Skeletal muscle tissue (tissue), 3 donors: ENCODE measurements at regions not wholly inside any gene's neighbourhood (a gene's known extent, or its start where the extent isn't known, plus 50 kb on each side); places are given as distances from the start of the nearest gene placed in this dataset.

Source experiments
- H3K27ac ChIP-seq: one replicate; pipeline ENCODE4 v1.7.0; 2013; ENCODE audit warnings: mild to moderate bottlenecking, low read depth, low read length, inconsistent platforms
- H3K27me3 ChIP-seq, 3 donors: one replicate each; pipeline ENCODE4 v1.7.0; 2013; ENCODE audit warnings: low read length in 3 of 3; ENCODE audit not compliant: control insufficient read depth in 3 of 3, insufficient read depth in 3 of 3
- H3K36me3 ChIP-seq, 3 donors: one replicate each; pipeline ENCODE4 v1.7.0; 2013; ENCODE audit warnings: low read length in 3 of 3; ENCODE audit not compliant: control insufficient read depth in 3 of 3, insufficient read depth in 3 of 3
- H3K4me1 ChIP-seq, 3 donors: one replicate each; pipeline ENCODE4 v1.7.0; 2013; ENCODE audit warnings: low read length in 3 of 3, mild to moderate bottlenecking in 3 of 3; ENCODE audit not compliant: control insufficient read depth in 3 of 3, insufficient read depth in 3 of 3
- H3K4me3 ChIP-seq, 3 donors: one replicate each; pipeline ENCODE4 v1.7.0; 2013; ENCODE audit warnings: low read length in 3 of 3
- H3K9ac ChIP-seq, 3 donors: one replicate each; pipeline ENCODE4 v1.7.0; 2013; ENCODE audit warnings: low read length in 3 of 3, mild to moderate bottlenecking in 3 of 3, moderate library complexity in 2 of 3, low read depth in 1 of 3
- H3K9me3 ChIP-seq, 3 donors: one replicate each; pipeline ENCODE4 v1.7.0; 2013; ENCODE audit warnings: low read length in 3 of 3; ENCODE audit not compliant: control insufficient read depth in 3 of 3
- donor health status: Osteomylitis.

- H3K9me3 ChIP-seq, result no peaks in the 10 kb centered on the region
- H3K4me1 ChIP-seq, result no peaks in the 10 kb centered on the region
- H3K36me3 ChIP-seq, result no peaks in the 10 kb centered on the region
- no peak overlapping the region for H3K27ac ChIP-seq
- H3K4me3 ChIP-seq, result no peak overlapping the region
- no peaks in the 10 kb centered on the region for H3K27me3 ChIP-seq
- no peak overlapping the region for H3K9ac ChIP-seq
Measured at GRCh38 chr12:91857813-91858542, 287.7 kb downstream of the BTG1 start.

- H3K9ac ChIP-seq, result no peak overlapping the region
- no peaks in the 10 kb centered on the region for H3K36me3 ChIP-seq
- no peaks in the 10 kb centered on the region for H3K4me1 ChIP-seq
- H3K4me3 ChIP-seq, result no peak overlapping the region
- no peak overlapping the region for H3K27ac ChIP-seq
- H3K27me3 ChIP-seq, result no peaks in the 10 kb centered on the region
- H3K9me3 ChIP-seq, result no peaks in the 10 kb centered on the region
Measured at GRCh38 chr12:91854725-91855124, 290.9 kb downstream of the BTG1 start.

GRCh38 chr12:91853350-91854127 lies 292.1 kb downstream of the BTG1 start:
- Histone ChIP-seq H3K4me3 (no peak overlapping the region), H3K9me3 (no peaks in the 10 kb centered on the region), H3K4me1 (no peaks in the 10 kb centered on the region), H3K27me3 (no peaks in the 10 kb centered on the region), H3K27ac (no peak overlapping the region), H3K9ac (no peak overlapping the region), H3K36me3 (no peaks in the 10 kb centered on the region)

- Histone ChIP-seq H3K4me1 (no peaks in the 10 kb centered on the region), H3K9ac (no peak overlapping the region)
Measured at GRCh38 chr12:91852634-91853033, 293.0 kb downstream of the BTG1 start.

GRCh38 chr12:91851741-91852477 lies 293.7 kb downstream of the BTG1 start:
- Histone ChIP-seq H3K4me1 (no peaks in the 10 kb centered on the region), H3K9ac (no peak overlapping the region), H3K36me3 (no peaks in the 10 kb centered on the region), H3K9me3 (no peaks in the 10 kb centered on the region), H3K27me3 (no peaks in the 10 kb centered on the region), H3K27ac (no peak overlapping the region), H3K4me3 (no peak overlapping the region)

More at GRCh38 chr12:91852634-91853033, 293.0 kb downstream of the BTG1 start:
- Histone ChIP-seq H3K27ac (no peak overlapping the region), H3K4me3 (no peak overlapping the region), H3K9me3 (no peaks in the 10 kb centered on the region), H3K27me3 (no peaks in the 10 kb centered on the region), H3K36me3 (no peaks in the 10 kb centered on the region)

GRCh38 chr12:91846466-91847055 lies 299.1 kb downstream of the BTG1 start:
- no peak overlapping the region for H3K9ac ChIP-seq
- no peak overlapping the region for H3K27ac ChIP-seq
- no peaks in the 10 kb centered on the region for H3K27me3 ChIP-seq
- no peaks in the 10 kb centered on the region for H3K36me3 ChIP-seq
- peaks cover 0 to 2% (median 0%) of the 10 kb centered on the region in 3 donors for H3K4me1 ChIP-seq
- H3K9me3 ChIP-seq, result no peaks in the 10 kb centered on the region
- no peak overlapping the region for H3K4me3 ChIP-seq

GRCh38 chr12:91845365-91845764 lies 300.3 kb downstream of the BTG1 start:
- Histone ChIP-seq H3K4me3 (no peak overlapping the region), H3K27ac (no peak overlapping the region), H3K9me3 (no peaks in the 10 kb centered on the region), H3K4me1 (peaks cover 0 to 2% (median 0%) of the 10 kb centered on the region in 3 donors), H3K27me3 (no peaks in the 10 kb centered on the region), H3K9ac (no peak overlapping the region), H3K36me3 (no peaks in the 10 kb centered on the region)

GRCh38 chr12:91841822-91842221 lies 303.8 kb downstream of the BTG1 start:
- Histone ChIP-seq H3K27me3 (no peaks in the 10 kb centered on the region), H3K9me3 (no peaks in the 10 kb centered on the region), H3K4me3 (no peak overlapping the region), H3K4me1 (peaks cover 0 to 2% (median 0%) of the 10 kb centered on the region in 3 donors), H3K9ac (no peak overlapping the region), H3K27ac (no peak overlapping the region), H3K36me3 (no peaks in the 10 kb centered on the region)

GRCh38 chr12:91836696-91837095 lies 308.9 kb downstream of the BTG1 start:
- Histone ChIP-seq H3K27ac (no peak overlapping the region), H3K4me1 (no peaks in the 10 kb centered on the region), H3K36me3 (no peaks in the 10 kb centered on the region), H3K9me3 (no peaks in the 10 kb centered on the region), H3K9ac (no peak overlapping the region), H3K4me3 (no peak overlapping the region), H3K27me3 (no peaks in the 10 kb centered on the region)
